SK-N-SH (cell line): ENCODE measurements at regions not wholly inside any gene's neighbourhood (a gene's known extent, or its start where the extent isn't known, plus 50 kb on each side); places are given as distances from the start of the nearest gene placed in this dataset.

ENCODE experiments used
- RAD21 ChIP-seq: IDR thresholded peaks from 2 replicates; pipeline ENCODE4 v1.6.1; 2012; ENCODE audit warnings: mild to moderate bottlenecking, low read length
- REST ChIP-seq: IDR thresholded peaks from 2 replicates; pipeline ENCODE4 v1.6.1; 2012; ENCODE audit warnings: mild to moderate bottlenecking, low read depth, low read length, moderate library complexity
- RFX5 ChIP-seq: IDR thresholded peaks from 2 replicates; pipeline ENCODE4 v1.6.1; 2012; ENCODE audit warnings: mild to moderate bottlenecking, improper control_type of control experiment, low read length
- USF1 ChIP-seq: IDR thresholded peaks from 2 replicates; pipeline ENCODE4 v1.4.0; 2012; ENCODE audit warnings: low read depth, borderline replicate concordance

- TF ChIP-seq RFX5 (no peak), USF1 (no peak), REST (no peak), RAD21 (no peak)
These were observed 68.1 kb upstream of the CPHXL start for GRCh38 chr16:75794426-75794825.
